ENCODE measurements at regions not wholly inside any gene's neighbourhood (a gene's known extent, or its start where the extent isn't known, plus 50 kb on each side); places are given as distances from the start of the nearest gene placed in this dataset.

GRCh38 chr17:72025113-72025512, 95.7 kb upstream of the SOX9 start:
- H3K27me3 ChIP-seq (ENCODE audit: control insufficient read depth in 2 of 2, insufficient read depth in 2 of 2, low read length in 2 of 2), result no peaks in the 10 kb centered on the region
- DNase-seq (ENCODE audit: low read depth, low spot score) (no peak), FAIRE-seq (no peak)
- no peaks in the 10 kb centered on the region for H3K36me3 ChIP-seq (ENCODE audit: control insufficient read depth in 2 of 2, extremely low read depth in 1 of 2, insufficient read depth in 2 of 2, low read length in 2 of 2)
- no peak overlapping the region for H2AFZ ChIP-seq (ENCODE audit: low read depth, low read length)
- intact Hi-C loops (cut with micrococcal nuclease), result no loop called here
- BruUV-seq (replicated peaks), result no TSS peak
- H3K4me3 ChIP-seq (replicated peaks in 1 of 3; ENCODE audit: insufficient read depth in 1 of 3, low read depth in 1 of 3, low read length in 3 of 3), result no peak overlapping the region
- H3K4me2 ChIP-seq (ENCODE audit: insufficient read depth, low read length), result no peak overlapping the region
- H3K27ac ChIP-seq (ENCODE audit: insufficient read depth, low read depth, low read length), result no peak overlapping the region
- no peaks in the 10 kb centered on the region for H3K4me1 ChIP-seq (ENCODE audit: control insufficient read depth, extremely low read depth, insufficient read depth, low read length)
- peaks cover 8% of the 10 kb centered on the region for H3K9me3 ChIP-seq (replicated peaks; ENCODE audit: control insufficient read depth, insufficient read depth, low read length)
- dilution Hi-C loops (cut with MboI; ENCODE audit: extremely low pct_ligation_motif_present, low sequenced_read_pairs), result no loop called here
- CTCF ChIA-PET, result no interaction called here
- no peaks in the 10 kb centered on the region for H4K20me1 ChIP-seq (replicated peaks; ENCODE audit: control insufficient read depth, extremely low read depth, insufficient read depth, low read length)
- no peaks in the 10 kb centered on the region for H3K9me1 ChIP-seq (replicated peaks; ENCODE audit: control insufficient read depth, extremely low read depth, insufficient read depth, low read length)
- POLR2A ChIA-PET, result no interaction called here
- H3K79me2 ChIP-seq (ENCODE audit: control insufficient read depth, insufficient read depth, low read length), result no peaks in the 10 kb centered on the region
- H3K9ac ChIP-seq (replicated peaks; ENCODE audit: extremely low read depth, insufficient read depth, low read length), result no peak overlapping the region
- TF ChIP-seq EZH2 (IDR thresholded peaks at IDR 0.05; ENCODE audit: borderline replicate concordance, low read depth, low read length, severe bottlenecking), result no peak
- TF ChIP-seq CTCF (IDR thresholded peaks at IDR 0.05; ENCODE audit: extremely low read depth in 1 of 2, insufficient read depth in 1 of 2, low read depth in 1 of 2, low read length in 2 of 2), result no peak

GRCh38 chr17:72030067-72030899, 90.5 kb upstream of the SOX9 start:
- ChIA-PET CTCF (no interaction called here), POLR2A (no interaction called here)
- Histone ChIP-seq H3K9ac (replicated peaks; ENCODE audit: extremely low read depth, insufficient read depth, low read length) (no peak overlapping the region), H3K4me3 (replicated peaks in 1 of 3; ENCODE audit: insufficient read depth in 1 of 3, low read depth in 1 of 3, low read length in 3 of 3) (no peak overlapping the region), H3K9me3 (replicated peaks; ENCODE audit: control insufficient read depth, insufficient read depth, low read length) (peaks cover 4% of the 10 kb centered on the region), H3K9me1 (replicated peaks; ENCODE audit: control insufficient read depth, extremely low read depth, insufficient read depth, low read length) (no peaks in the 10 kb centered on the region), H4K20me1 (replicated peaks; ENCODE audit: control insufficient read depth, extremely low read depth, insufficient read depth, low read length) (no peaks in the 10 kb centered on the region), H3K27ac (ENCODE audit: insufficient read depth, low read depth, low read length) (no peak overlapping the region), H3K36me3 (ENCODE audit: control insufficient read depth in 2 of 2, extremely low read depth in 1 of 2, insufficient read depth in 2 of 2, low read length in 2 of 2) (no peaks in the 10 kb centered on the region), H3K4me1 (ENCODE audit: control insufficient read depth, extremely low read depth, insufficient read depth, low read length) (no peaks in the 10 kb centered on the region), H3K27me3 (ENCODE audit: control insufficient read depth in 2 of 2, insufficient read depth in 2 of 2, low read length in 2 of 2) (no peaks in the 10 kb centered on the region), H2AFZ (ENCODE audit: low read depth, low read length) (no peak overlapping the region), H3K4me2 (ENCODE audit: insufficient read depth, low read length) (no peak overlapping the region), H3K79me2 (ENCODE audit: control insufficient read depth, insufficient read depth, low read length) (no peaks in the 10 kb centered on the region)
- dilution Hi-C loops (cut with MboI; ENCODE audit: extremely low pct_ligation_motif_present, low sequenced_read_pairs), result no loop called here
- intact Hi-C loops (cut with micrococcal nuclease), result no loop called here
- FAIRE-seq, result no peak
- TF ChIP-seq MYC (IDR thresholded peaks at IDR 0.05; ENCODE audit: low read depth, low read length) (no peak), JUN (IDR thresholded peaks at IDR 0.05; ENCODE audit: borderline replicate concordance, insufficient read depth, insufficient read length, low read depth) (no peak), MAX (IDR thresholded peaks at IDR 0.05; ENCODE audit: insufficient read depth, insufficient read length) (no peak), POLR2A (IDR thresholded peaks at IDR 0.05; ENCODE audit: low read depth, low read length) (no peak), CTCF (IDR thresholded peaks at IDR 0.05; ENCODE audit: extremely low read depth in 1 of 2, insufficient read depth in 1 of 2, low read depth in 1 of 2, low read length in 2 of 2) (no peak), GATA2 (IDR thresholded peaks at IDR 0.05; ENCODE audit: insufficient read depth, insufficient read length, low read depth, low read length) (no peak), FOS (IDR thresholded peaks at IDR 0.05; ENCODE audit: borderline replicate concordance, insufficient read depth, low read length) (no peak), EZH2 (IDR thresholded peaks at IDR 0.05; ENCODE audit: borderline replicate concordance, low read depth, low read length, severe bottlenecking) (no peak), POLR2AphosphoS5 (IDR thresholded peaks at IDR 0.05; ENCODE audit: insufficient read depth, low read depth, low read length) (no peak)
- no TSS peak for BruUV-seq (replicated peaks)
- no peak for DNase-seq (ENCODE audit: low read depth, low spot score)

Data from endothelial cell of umbilical vein (primary cell).